Keratinocyte (primary cell): ENCODE measurements at regions not wholly inside any gene's neighbourhood (a gene's known extent, or its start where the extent isn't known, plus 50 kb on each side); places are given as distances from the start of the nearest gene placed in this dataset.

Source experiments
- DNase-seq: peaks from one replicate; pipeline ENCODE4 v3.0.0-alpha.2; 2011; ENCODE audit warnings: low read depth, missing footprints, low spot score
- FAIRE-seq: peaks from 2 replicates; lab custom pipeline; 2011; peaks lifted over from hg19 to GRCh38; lab: Jason Lieb, UNC
- H2AFZ ChIP-seq: 2 replicates; pipeline ENCODE4 v1.6.0; 2012; ENCODE audit warnings: low read length, control low read depth, inconsistent platforms; ENCODE audit not compliant: control insufficient read depth
- H3K27ac ChIP-seq: 2 replicates; pipeline ENCODE4 v1.5.1; 2011; ENCODE audit warnings: low read length; ENCODE audit not compliant: control insufficient read depth, insufficient read depth
- H3K27me3 ChIP-seq: 3 replicates; pipeline ENCODE4 v1.6.0; 2011; ENCODE audit warnings: low read length; ENCODE audit not compliant: control insufficient read depth, insufficient read depth; ENCODE audit errors: extremely low read depth
- H3K36me3 ChIP-seq, 2 experiments: 2 replicates in 1 of 2; 3 replicates in 1 of 2; pipeline ENCODE4 v1.5.1; 2011; ENCODE audit warnings: low read length in 2 of 2, mild to moderate bottlenecking in 1 of 2; ENCODE audit not compliant: control insufficient read depth in 2 of 2, insufficient read depth in 2 of 2; ENCODE audit errors: extremely low read depth in 1 of 2
- H3K4me1 ChIP-seq: 3 replicates; pipeline ENCODE4 v1.5.1; 2011; ENCODE audit warnings: low read length; ENCODE audit not compliant: control insufficient read depth, insufficient read depth; ENCODE audit errors: extremely low read depth
- H3K4me2 ChIP-seq: 3 replicates; pipeline ENCODE4 v1.6.0; 2011; ENCODE audit warnings: low read depth, low read length; ENCODE audit not compliant: control insufficient read depth, insufficient read depth; ENCODE audit errors: extremely low read depth
- H3K4me3 ChIP-seq, 3 experiments: fragments of 200-600 bp in 1 of 3; sonication (generic) in 1 of 3; 2 replicates in 2 of 3; 3 replicates in 1 of 3; pipeline ENCODE4 v1.5.1; 2011 to 2016; ENCODE audit warnings: low read length in 3 of 3, mild to moderate bottlenecking in 3 of 3, control low read depth in 2 of 3, inconsistent platforms in 1 of 3, low read depth in 1 of 3, mixed read lengths in 1 of 3, mixed run types in 1 of 3, moderate library complexity in 1 of 3; ENCODE audit not compliant: control insufficient read depth in 2 of 3, insufficient read depth in 2 of 3; ENCODE audit errors: extremely low read depth in 1 of 3
- H3K79me2 ChIP-seq: 2 replicates; pipeline ENCODE4 v1.6.0; 2012; ENCODE audit warnings: low read length; ENCODE audit not compliant: control insufficient read depth, insufficient read depth
- H3K9ac ChIP-seq: 3 replicates; pipeline ENCODE4 v1.6.0; 2011; ENCODE audit warnings: low read length; ENCODE audit not compliant: control insufficient read depth, insufficient read depth; ENCODE audit errors: extremely low read depth
- H3K9me1 ChIP-seq: 3 replicates; pipeline ENCODE4 v1.6.0; 2011; ENCODE audit warnings: low read length; ENCODE audit not compliant: control insufficient read depth, insufficient read depth; ENCODE audit errors: extremely low read depth
- H3K9me3 ChIP-seq: 2 replicates; pipeline ENCODE4 v1.5.1; 2012; ENCODE audit warnings: low read depth, low read length; ENCODE audit not compliant: control insufficient read depth
- H4K20me1 ChIP-seq: 3 replicates; pipeline ENCODE4 v1.6.0; 2011; ENCODE audit warnings: low read length; ENCODE audit not compliant: control insufficient read depth, insufficient read depth; ENCODE audit errors: extremely low read depth
- EZH2 ChIP-seq: IDR thresholded peaks from one replicate; pipeline ENCODE4 v1.6.1; 2012; ENCODE audit warnings: inconsistent platforms, mild to moderate bottlenecking, low read length, moderate library complexity
- dilution Hi-C: fragments of 300-500 bp; cut with MboI; formaldehyde crosslinking; loops from one replicate; pipeline ENCODE4 v1.7.0; 2020; ENCODE audit warnings: low sequenced_read_pairs; ENCODE audit not compliant: extremely low pct_ligation_motif_present
- TF ChIP-seq, protein P1 (sequence below), 3 experiments: IDR thresholded peaks in 1 of 3; conservative IDR thresholded peaks in 1 of 3; optimal IDR thresholded peaks in 1 of 3; 2 replicates in 2 of 3; 3 replicates in 1 of 3; pipeline versions ENCODE3 to v1.5.1; 2011; ENCODE audit warnings: low read length in 3 of 3, mild to moderate bottlenecking in 3 of 3, moderate library complexity in 2 of 3, control low read depth in 1 of 3, inconsistent platforms in 1 of 3; ENCODE audit not compliant: insufficient read depth in 2 of 3; ENCODE audit errors: extremely low read depth in 1 of 3

- Histone ChIP-seq H4K20me1 (no peaks in the 10 kb centered on the region), H3K4me1 (peaks cover 26% of the 10 kb centered on the region), H2AFZ (no peak overlapping the region), H3K27ac (no peak overlapping the region), H3K79me2 (no peaks in the 10 kb centered on the region), H3K36me3 (no peaks in the 10 kb centered on the region), H3K9ac (no peak overlapping the region), H3K9me1 (no peaks in the 10 kb centered on the region), H3K4me3 (no peak overlapping the region), H3K27me3 (no peaks in the 10 kb centered on the region), H3K9me3 (no peaks in the 10 kb centered on the region), H3K4me2 (no peak overlapping the region)
- TF ChIP-seq EZH2 = no peak
- TF ChIP-seq, protein P1, sequence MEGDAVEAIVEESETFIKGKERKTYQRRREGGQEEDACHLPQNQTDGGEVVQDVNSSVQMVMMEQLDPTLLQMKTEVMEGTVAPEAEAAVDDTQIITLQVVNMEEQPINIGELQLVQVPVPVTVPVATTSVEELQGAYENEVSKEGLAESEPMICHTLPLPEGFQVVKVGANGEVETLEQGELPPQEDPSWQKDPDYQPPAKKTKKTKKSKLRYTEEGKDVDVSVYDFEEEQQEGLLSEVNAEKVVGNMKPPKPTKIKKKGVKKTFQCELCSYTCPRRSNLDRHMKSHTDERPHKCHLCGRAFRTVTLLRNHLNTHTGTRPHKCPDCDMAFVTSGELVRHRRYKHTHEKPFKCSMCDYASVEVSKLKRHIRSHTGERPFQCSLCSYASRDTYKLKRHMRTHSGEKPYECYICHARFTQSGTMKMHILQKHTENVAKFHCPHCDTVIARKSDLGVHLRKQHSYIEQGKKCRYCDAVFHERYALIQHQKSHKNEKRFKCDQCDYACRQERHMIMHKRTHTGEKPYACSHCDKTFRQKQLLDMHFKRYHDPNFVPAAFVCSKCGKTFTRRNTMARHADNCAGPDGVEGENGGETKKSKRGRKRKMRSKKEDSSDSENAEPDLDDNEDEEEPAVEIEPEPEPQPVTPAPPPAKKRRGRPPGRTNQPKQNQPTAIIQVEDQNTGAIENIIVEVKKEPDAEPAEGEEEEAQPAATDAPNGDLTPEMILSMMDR (optimal IDR thresholded peaks at IDR 0.05 in 1 of 3, IDR thresholded peaks at IDR 0.05 in 1 of 3, conservative IDR thresholded peaks at IDR 0.05 in 1 of 3; ENCODE audit: extremely low read depth in 1 of 3, insufficient read depth in 2 of 3, low read length in 3 of 3) = no peak
- DNase-seq (no peak), FAIRE-seq (no peak)
- dilution Hi-C loops = no loop called here
These were observed 166.6 kb downstream of the EFNB1 start for GRCh38 chrX:68995386-68995779.

GRCh38 chrX:68994891-68995255 is 166.1 kb downstream of the EFNB1 start:
- Histone ChIP-seq H3K79me2 (no peaks in the 10 kb centered on the region), H3K9me1 (no peaks in the 10 kb centered on the region), H3K27me3 (no peaks in the 10 kb centered on the region), H2AFZ (no peak overlapping the region), H4K20me1 (no peaks in the 10 kb centered on the region), H3K9me3 (no peaks in the 10 kb centered on the region), H3K4me3 (no peak overlapping the region), H3K4me2 (no peak overlapping the region), H3K4me1 (peaks cover 21% of the 10 kb centered on the region), H3K9ac (no peak overlapping the region), H3K27ac (no peak overlapping the region), H3K36me3 (no peaks in the 10 kb centered on the region)
- no peak for FAIRE-seq
- DNase-seq = no peak
- TF ChIP-seq, protein P1 (optimal IDR thresholded peaks at IDR 0.05 in 1 of 3, IDR thresholded peaks at IDR 0.05 in 1 of 3, conservative IDR thresholded peaks at IDR 0.05 in 1 of 3; ENCODE audit: extremely low read depth in 1 of 3, insufficient read depth in 2 of 3, low read length in 3 of 3) = no peak
- no peak for TF ChIP-seq EZH2
- dilution Hi-C loops = no loop called here
